HepG2 (cell line): ENCODE measurements at regions not wholly inside any gene's neighbourhood (a gene's known extent, or its start where the extent isn't known, plus 50 kb on each side); places are given as distances from the start of the nearest gene placed in this dataset.

Experiments
- CCDC6 ChIP-seq: sonication (generic); formaldehyde crosslinking; IDR thresholded peaks from 2 replicates; pipeline ENCODE4 v1.8.1; 2022; ENCODE audit warnings: mild to moderate bottlenecking, missing genetic modification reagents, moderate library complexity
- CTCF ChIP-seq: sonication (generic); formaldehyde crosslinking; IDR thresholded peaks from 2 replicates; pipeline ENCODE4 v1.5.0; 2020; ENCODE audit warnings: mild to moderate bottlenecking, missing genetic modification reagents, moderate library complexity
- DNMT3B ChIP-seq: conservative IDR thresholded peaks from 2 replicates; pipeline ENCODE4 v1.6.1; 2016; ENCODE audit warnings: missing biosample characterization, control low read depth
- DZIP1 ChIP-seq: sonication (generic); formaldehyde crosslinking; IDR thresholded peaks from 2 replicates; pipeline ENCODE4 v1.5.0; 2020; ENCODE audit warnings: mild to moderate bottlenecking, missing genetic modification reagents
- EHMT2 ChIP-seq: fragments of 200-600 bp; sonication (generic); IDR thresholded peaks from 2 replicates; pipeline ENCODE4 v1.7.0; 2017; ENCODE audit warnings: antibody characterized with exemption, low read depth, low read length, borderline replicate concordance
- ELF4 ChIP-seq: sonication (generic); formaldehyde crosslinking; IDR thresholded peaks from 2 replicates; pipeline ENCODE4 v1.5.0; 2020; ENCODE audit warnings: missing genetic modification reagents, mild to moderate bottlenecking, moderate library complexity, borderline replicate concordance
- ETV6 ChIP-seq: sonication (generic); formaldehyde crosslinking; conservative IDR thresholded peaks from 2 replicates; pipeline ENCODE4 v1.4.0; 2020; ENCODE audit warnings: missing genetic modification reagents
- ISL2 ChIP-seq: sonication (generic); formaldehyde crosslinking; IDR thresholded peaks from 2 replicates; pipeline ENCODE4 v1.5.0; 2020; ENCODE audit warnings: missing genetic modification reagents
- REL ChIP-seq: sonication (generic); formaldehyde crosslinking; conservative IDR thresholded peaks from 2 replicates; pipeline ENCODE4 v1.8.0; 2022; ENCODE audit warnings: mild to moderate bottlenecking, missing genetic modification reagents, moderate library complexity
- SALL1 ChIP-seq: sonication (generic); formaldehyde crosslinking; IDR thresholded peaks from 2 replicates; pipeline ENCODE4 v1.8.0; 2022; ENCODE audit warnings: mild to moderate bottlenecking, missing genetic modification reagents
- SNAI1 ChIP-seq: sonication (generic); formaldehyde crosslinking; IDR thresholded peaks from 2 replicates; pipeline ENCODE4 v1.5.0; 2020; ENCODE audit warnings: mild to moderate bottlenecking, missing genetic modification reagents, borderline replicate concordance
- SP2 ChIP-seq: sonication (generic); formaldehyde crosslinking; IDR thresholded peaks from 2 replicates; pipeline ENCODE4 v1.5.1; 2020; ENCODE audit warnings: mild to moderate bottlenecking, missing genetic modification reagents
- STAT6 ChIP-seq: sonication (generic); formaldehyde crosslinking; IDR thresholded peaks from 2 replicates; pipeline ENCODE4 v1.4.0; 2020; ENCODE audit warnings: missing genetic modification reagents, mild to moderate bottlenecking, borderline replicate concordance
- ZNF20 ChIP-seq: sonication (generic); formaldehyde crosslinking; IDR thresholded peaks from 2 replicates; pipeline ENCODE4 v1.4.0; 2020; ENCODE audit warnings: mild to moderate bottlenecking, moderate library complexity, missing genetic modification reagents
- ZNF629 ChIP-seq: sonication (generic); formaldehyde crosslinking; conservative IDR thresholded peaks from 2 replicates; pipeline ENCODE4 v1.5.0; 2020; ENCODE audit warnings: missing genetic modification reagents

- TF ChIP-seq DZIP1 (CRISPR knock-in tag), result no peak
- peak; percentile 53 for TF ChIP-seq ZNF629 (CRISPR knock-in tag)
- TF ChIP-seq CCDC6 (CRISPR knock-in tag), result no peak
- TF ChIP-seq ELF4 (CRISPR knock-in tag), result no peak
- TF ChIP-seq DNMT3B (CRISPR knock-in tag), result no peak
- no peak for TF ChIP-seq CTCF (CRISPR knock-in tag)
- no peak for TF ChIP-seq SALL1
- TF ChIP-seq SP2, result no peak
- TF ChIP-seq STAT6 (CRISPR knock-in tag), result no peak
- no peak for TF ChIP-seq ZNF20 (CRISPR knock-in tag)
- no peak for TF ChIP-seq ISL2 (CRISPR knock-in tag)
- peak; percentile 16; the same call in 1 of the 2 replicates for TF ChIP-seq EHMT2
- no peak for TF ChIP-seq REL (CRISPR knock-in tag)
- no peak for TF ChIP-seq ETV6 (CRISPR knock-in tag)
- TF ChIP-seq SNAI1, result no peak
- TF ChIP-seq, all 625 proteins: peak for 5
Measured at GRCh38 chr13:21837288-21837687, 166.4 kb downstream of the FGF9 start (continued).
